GM23248 (cell line): ENCODE measurements at regions not wholly inside any gene's neighbourhood (a gene's known extent, or its start where the extent isn't known, plus 50 kb on each side); places are given as distances from the start of the nearest gene placed in this dataset.

Experiments
- EZH2 ChIP-seq: fragments of 200-600 bp; sonication (generic); IDR thresholded peaks from 2 replicates; pipeline ENCODE4 v1.6.1; 2018; ENCODE audit warnings: antibody characterized with exemption, mild to moderate bottlenecking; ENCODE audit not compliant: insufficient read depth, poor library complexity, severe bottlenecking
- EZH2phosphoT487 ChIP-seq: fragments of 200-600 bp; sonication (generic); IDR thresholded peaks from 2 replicates; pipeline ENCODE4 v1.6.1; 2018; ENCODE audit warnings: antibody characterized with exemption, moderate library complexity, mild to moderate bottlenecking, low read depth; ENCODE audit not compliant: insufficient read depth

GRCh38 chr5:103886826-103887225 lies 324.2 kb upstream of the NUDT12 start:
- TF ChIP-seq EZH2 (no peak), EZH2phosphoT487 (no peak)
